Body of pancreas (tissue), 4 donors: ENCODE measurements at regions not wholly inside any gene's neighbourhood (a gene's known extent, or its start where the extent isn't known, plus 50 kb on each side); places are given as distances from the start of the nearest gene placed in this dataset.

Experiments used
- POLR2A ChIP-seq, 3 donors: fragments of 450-650 bp; IDR thresholded peaks; one replicate each; pipeline ENCODE4 v1.6.1; 2016; ENCODE audit warnings: antibody characterized with exemption in 3 of 3, mild to moderate bottlenecking in 2 of 3
- TF ChIP-seq, protein P1 (sequence below), 7 experiments: fragments of 450-650 bp in 4 of 7; fragments of 200-600 bp in 3 of 7; sonication (generic) in 3 of 7; IDR thresholded peaks; one replicate each; pipeline ENCODE4 v1.5.1; 2016 to 2019; ENCODE audit warnings: antibody characterized with exemption in 7 of 7

DNA sequence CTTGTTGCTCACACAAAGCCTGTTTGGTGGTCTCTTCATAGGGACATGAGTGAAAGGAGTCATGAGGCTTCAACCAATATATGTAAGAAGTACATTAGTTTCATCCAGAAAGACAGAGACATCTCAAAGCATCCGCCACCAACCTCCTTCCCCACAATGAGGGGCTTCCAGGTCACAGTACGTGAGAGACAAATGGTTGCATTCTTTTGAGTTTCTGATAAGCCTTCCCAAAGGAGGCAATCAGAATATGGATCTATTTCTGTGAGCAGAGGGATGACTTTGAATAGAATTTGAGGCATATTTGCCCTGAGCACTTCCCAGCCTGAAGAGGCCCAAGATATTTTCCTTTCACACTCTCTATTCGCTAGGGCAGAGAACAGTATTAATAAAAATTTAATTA, 931.1 kb downstream of the FAM181B start:
- TF ChIP-seq, protein P1, sequence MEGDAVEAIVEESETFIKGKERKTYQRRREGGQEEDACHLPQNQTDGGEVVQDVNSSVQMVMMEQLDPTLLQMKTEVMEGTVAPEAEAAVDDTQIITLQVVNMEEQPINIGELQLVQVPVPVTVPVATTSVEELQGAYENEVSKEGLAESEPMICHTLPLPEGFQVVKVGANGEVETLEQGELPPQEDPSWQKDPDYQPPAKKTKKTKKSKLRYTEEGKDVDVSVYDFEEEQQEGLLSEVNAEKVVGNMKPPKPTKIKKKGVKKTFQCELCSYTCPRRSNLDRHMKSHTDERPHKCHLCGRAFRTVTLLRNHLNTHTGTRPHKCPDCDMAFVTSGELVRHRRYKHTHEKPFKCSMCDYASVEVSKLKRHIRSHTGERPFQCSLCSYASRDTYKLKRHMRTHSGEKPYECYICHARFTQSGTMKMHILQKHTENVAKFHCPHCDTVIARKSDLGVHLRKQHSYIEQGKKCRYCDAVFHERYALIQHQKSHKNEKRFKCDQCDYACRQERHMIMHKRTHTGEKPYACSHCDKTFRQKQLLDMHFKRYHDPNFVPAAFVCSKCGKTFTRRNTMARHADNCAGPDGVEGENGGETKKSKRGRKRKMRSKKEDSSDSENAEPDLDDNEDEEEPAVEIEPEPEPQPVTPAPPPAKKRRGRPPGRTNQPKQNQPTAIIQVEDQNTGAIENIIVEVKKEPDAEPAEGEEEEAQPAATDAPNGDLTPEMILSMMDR (IDR thresholded peaks at IDR 0.05), result no peak
- no peak for TF ChIP-seq POLR2A (IDR thresholded peaks at IDR 0.05)
